ENCODE measurements at regions not wholly inside any gene's neighbourhood (a gene's known extent, or its start where the extent isn't known, plus 50 kb on each side); places are given as distances from the start of the nearest gene placed in this dataset.

DNA sequence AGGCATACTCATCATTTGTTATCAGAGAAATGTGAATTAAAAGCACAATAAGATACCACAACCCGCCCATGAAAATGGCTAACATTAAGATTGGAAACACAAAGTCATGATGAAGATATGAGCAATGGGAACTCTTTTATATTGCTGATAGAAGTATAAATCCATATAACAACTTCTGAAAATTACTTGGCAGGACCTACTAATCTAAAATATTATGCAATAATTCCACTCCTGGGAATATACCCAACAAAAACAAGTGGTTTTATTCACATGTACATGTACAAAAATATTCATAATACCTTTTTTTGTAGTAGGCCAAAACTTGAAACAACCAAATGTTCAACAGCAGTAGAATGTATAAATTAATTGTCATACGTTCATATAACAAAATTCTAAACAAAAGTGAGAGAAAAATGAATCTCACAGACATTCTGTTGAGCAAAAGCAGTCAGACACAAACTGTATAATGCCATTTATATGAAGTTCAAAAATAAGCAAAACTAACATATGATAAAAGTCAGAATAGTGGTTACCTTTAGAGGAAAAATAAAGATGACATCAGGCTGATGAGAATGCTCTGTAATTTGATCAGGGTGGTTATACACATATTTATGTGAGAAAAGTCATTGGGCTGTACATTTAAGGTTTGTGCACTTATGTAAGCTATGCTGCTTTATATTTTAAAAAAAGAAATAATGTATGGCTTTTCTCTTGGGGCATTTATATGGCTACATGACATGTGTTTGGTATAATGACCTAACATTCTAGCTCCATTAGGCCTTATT, 309.2 kb upstream of the KITLG start:
- TF ChIP-seq, protein P1, sequence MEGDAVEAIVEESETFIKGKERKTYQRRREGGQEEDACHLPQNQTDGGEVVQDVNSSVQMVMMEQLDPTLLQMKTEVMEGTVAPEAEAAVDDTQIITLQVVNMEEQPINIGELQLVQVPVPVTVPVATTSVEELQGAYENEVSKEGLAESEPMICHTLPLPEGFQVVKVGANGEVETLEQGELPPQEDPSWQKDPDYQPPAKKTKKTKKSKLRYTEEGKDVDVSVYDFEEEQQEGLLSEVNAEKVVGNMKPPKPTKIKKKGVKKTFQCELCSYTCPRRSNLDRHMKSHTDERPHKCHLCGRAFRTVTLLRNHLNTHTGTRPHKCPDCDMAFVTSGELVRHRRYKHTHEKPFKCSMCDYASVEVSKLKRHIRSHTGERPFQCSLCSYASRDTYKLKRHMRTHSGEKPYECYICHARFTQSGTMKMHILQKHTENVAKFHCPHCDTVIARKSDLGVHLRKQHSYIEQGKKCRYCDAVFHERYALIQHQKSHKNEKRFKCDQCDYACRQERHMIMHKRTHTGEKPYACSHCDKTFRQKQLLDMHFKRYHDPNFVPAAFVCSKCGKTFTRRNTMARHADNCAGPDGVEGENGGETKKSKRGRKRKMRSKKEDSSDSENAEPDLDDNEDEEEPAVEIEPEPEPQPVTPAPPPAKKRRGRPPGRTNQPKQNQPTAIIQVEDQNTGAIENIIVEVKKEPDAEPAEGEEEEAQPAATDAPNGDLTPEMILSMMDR (conservative IDR thresholded peaks at IDR 0.05 in 1 of 2, IDR thresholded peaks at IDR 0.05 in 1 of 2; ENCODE audit: extremely low read depth in 1 of 2, insufficient read depth in 1 of 2, low read depth in 1 of 2, low read length in 2 of 2): no peak
- TF ChIP-seq EZH2 (IDR thresholded peaks at IDR 0.05; ENCODE audit: borderline replicate concordance, low read length): no peak

All from mammary epithelial cell (primary cell).